WI38 (cell line): ENCODE measurements at regions not wholly inside any gene's neighbourhood (a gene's known extent, or its start where the extent isn't known, plus 50 kb on each side); places are given as distances from the start of the nearest gene placed in this dataset.

Experiments
- H3K4me3 ChIP-seq: 2 replicates; pipeline ENCODE4 v1.5.1; 2011; ENCODE audit warnings: low read depth, mild to moderate bottlenecking, control low read depth, low read length
- TF ChIP-seq, protein P1 (sequence below): IDR thresholded peaks from 2 replicates; pipeline ENCODE4 v1.5.1; 2012; ENCODE audit warnings: low read depth, mild to moderate bottlenecking, control low read depth, low read length

DNA sequence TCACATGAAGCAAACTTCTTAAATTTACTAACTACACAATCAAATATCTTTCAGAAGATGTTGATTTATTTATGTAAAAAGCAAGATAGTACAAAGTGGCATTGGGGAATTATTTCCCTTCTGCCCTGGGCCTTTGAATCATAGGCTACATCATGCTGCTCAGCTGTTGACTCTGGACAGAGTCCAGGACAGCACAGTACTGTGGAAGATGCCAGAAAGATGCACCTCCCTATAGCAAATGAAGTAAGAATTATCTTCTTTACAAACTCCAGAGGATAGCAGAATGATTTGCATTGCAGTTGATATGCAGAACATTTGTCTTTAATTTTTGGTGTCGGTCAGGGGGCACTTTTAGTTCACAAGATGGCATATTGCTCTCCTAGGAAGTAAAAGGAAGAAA lies 1354.5 kb upstream of the ZEB2 start:
- H3K4me3 ChIP-seq, result no peak overlapping the region
- TF ChIP-seq, protein P1, sequence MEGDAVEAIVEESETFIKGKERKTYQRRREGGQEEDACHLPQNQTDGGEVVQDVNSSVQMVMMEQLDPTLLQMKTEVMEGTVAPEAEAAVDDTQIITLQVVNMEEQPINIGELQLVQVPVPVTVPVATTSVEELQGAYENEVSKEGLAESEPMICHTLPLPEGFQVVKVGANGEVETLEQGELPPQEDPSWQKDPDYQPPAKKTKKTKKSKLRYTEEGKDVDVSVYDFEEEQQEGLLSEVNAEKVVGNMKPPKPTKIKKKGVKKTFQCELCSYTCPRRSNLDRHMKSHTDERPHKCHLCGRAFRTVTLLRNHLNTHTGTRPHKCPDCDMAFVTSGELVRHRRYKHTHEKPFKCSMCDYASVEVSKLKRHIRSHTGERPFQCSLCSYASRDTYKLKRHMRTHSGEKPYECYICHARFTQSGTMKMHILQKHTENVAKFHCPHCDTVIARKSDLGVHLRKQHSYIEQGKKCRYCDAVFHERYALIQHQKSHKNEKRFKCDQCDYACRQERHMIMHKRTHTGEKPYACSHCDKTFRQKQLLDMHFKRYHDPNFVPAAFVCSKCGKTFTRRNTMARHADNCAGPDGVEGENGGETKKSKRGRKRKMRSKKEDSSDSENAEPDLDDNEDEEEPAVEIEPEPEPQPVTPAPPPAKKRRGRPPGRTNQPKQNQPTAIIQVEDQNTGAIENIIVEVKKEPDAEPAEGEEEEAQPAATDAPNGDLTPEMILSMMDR, result no peak

DNA sequence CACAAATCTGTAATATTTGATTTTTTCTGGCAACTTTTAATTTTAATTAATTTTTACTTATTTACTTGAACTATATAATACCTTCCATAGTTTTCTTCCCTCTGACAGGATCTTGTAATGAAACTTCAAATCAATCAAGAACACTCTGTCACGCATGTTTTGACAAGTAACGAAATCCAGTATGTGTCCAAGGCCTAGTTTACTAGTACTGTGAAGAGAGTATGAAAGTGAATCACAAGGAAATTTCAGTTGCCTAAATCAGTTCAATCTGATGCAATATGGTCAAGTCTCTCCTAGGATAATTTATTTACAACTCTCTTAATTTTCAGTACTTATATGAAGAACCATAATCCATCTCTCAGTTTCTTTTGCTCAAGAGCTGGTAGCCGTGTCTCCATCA lies 1344.6 kb upstream of the ZEB2 start:
- TF ChIP-seq, protein P1, result no peak
- no peak overlapping the region for H3K4me3 ChIP-seq

DNA sequence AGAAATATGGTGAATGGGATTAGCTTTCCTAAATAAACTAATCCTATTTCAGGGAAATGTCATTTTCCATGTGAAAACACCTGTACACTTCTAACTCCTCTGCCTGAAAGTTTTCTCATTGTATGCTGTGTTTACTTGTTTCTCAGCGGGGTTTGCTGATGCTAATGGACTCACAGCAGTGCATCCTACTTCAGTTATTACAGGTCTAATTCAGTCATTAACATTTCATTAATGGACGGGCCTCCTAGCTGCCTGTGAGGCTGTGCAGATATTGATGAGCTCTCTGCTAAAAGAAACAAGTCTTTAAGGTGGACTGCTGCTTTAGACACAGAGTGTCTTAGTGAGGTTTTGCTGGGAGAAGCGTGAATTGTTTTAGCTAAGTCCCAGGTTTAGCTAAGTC lies 1342.0 kb upstream of the ZEB2 start:
- H3K4me3 ChIP-seq, result no peak overlapping the region
- TF ChIP-seq, protein P1, result no peak

DNA sequence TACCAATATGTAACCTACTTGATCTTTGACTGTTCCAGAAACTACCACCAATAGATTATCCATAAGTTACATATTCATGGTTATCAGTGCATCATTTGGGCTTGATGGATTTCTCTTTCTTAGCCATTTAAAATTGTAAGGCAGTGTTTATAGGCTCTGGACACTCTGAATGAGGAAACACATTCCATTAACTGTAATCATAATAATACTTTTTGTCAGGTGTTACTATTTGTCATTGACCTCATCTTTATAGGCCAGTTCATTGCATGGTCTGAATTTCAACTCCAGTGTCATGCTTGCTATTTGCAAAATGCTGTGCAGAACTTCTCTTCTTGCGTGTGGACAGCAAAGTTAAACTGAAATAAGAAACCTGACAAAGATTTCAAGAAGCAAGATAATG lies 1340.2 kb upstream of the ZEB2 start:
- TF ChIP-seq, protein P1, result no peak
- no peak overlapping the region for H3K4me3 ChIP-seq

DNA sequence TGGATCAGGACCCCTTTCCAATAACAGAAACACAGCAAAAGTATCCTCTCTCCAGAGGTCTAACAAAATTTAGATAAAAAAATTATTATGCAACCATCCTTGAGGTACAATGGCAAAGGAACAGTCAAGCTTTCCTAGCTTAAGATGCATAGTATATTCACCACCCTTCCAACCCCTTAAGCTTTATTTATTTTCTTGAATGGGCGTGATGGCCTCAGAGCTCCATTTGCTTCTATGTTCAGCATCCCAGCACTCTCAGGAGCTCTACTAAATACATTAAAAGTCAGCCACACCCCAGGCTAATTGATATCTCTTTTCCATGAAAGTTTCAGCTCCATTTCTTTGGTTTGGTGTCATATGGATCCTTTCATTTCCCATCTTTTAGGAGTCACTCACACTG lies 1335.2 kb upstream of the ZEB2 start:
- TF ChIP-seq, protein P1, result no peak
- H3K4me3 ChIP-seq, result no peak overlapping the region

DNA sequence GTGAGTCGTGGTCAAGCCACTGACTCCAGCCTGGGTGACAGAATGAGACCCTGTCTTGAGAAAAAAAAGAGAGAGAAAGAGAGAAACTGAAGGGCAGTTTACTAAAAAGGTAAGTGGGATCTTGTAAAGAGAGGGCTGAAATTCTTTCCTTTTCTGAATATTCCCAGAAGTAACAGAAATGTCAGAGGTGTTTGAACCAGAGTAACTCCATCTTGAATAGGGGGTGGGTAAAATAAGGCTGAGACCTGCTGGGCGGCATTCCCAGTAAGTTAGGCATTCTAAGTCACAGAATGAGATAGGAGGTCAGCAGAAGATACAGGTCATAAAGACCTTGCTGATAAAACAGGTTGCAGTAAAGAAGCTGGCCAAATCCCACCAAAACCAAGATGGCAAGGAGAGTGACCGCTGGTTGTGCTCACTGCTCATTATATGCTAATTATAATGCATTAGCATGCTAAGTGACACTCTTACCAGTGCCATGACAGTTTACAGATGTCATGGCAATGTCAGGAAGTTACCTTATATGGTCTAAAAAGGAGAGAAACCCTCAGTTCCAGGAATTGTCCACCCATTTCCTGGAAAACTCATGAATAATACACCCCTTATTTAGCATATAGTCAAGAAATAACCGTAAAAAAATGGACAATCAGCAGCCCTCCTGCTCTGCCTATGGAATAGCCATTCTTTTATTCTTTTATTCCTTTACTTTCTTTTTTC lies 1334.3 kb upstream of the ZEB2 start:
- TF ChIP-seq, protein P1, result no peak
- no peak overlapping the region for H3K4me3 ChIP-seq

DNA sequence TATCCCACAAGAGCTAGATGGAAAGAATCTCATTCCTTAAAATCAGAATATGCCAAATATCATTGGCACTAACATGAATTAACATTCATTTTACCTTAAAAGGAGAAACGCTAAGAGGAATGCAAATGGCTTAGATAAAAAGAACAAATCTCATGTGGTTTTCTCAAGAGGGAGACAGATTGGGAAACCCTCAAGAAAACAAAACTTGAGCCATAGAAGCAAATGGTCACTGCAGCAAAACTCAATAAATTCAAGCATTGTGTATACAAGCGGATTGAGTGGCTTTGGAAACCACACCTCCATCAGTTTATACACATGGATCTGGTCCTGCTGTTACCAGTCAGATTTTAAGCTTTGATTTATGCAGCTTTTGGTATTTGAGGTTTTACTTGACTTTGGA lies 1331.8 kb upstream of the ZEB2 start:
- TF ChIP-seq, protein P1, result no peak
- H3K4me3 ChIP-seq, result no peak overlapping the region
